Fibroblast of lung (primary cell): ENCODE measurements at regions not wholly inside any gene's neighbourhood (a gene's known extent, or its start where the extent isn't known, plus 50 kb on each side); places are given as distances from the start of the nearest gene placed in this dataset.
A peak's percentile ranks its signal among the peaks of the same experiment; 100 is the strongest.

Source experiments
- CTCF ChIP-seq, 2 donors: IDR thresholded peaks in 1 of 2; conservative IDR thresholded peaks in 1 of 2; 1 replicate in 1 of 2; 2 replicates in 1 of 2; pipeline ENCODE4 v1.5.1; 2011 to 2012; ENCODE audit warnings: low read length in 2 of 2, control low read depth in 1 of 2, inconsistent platforms in 1 of 2, low read depth in 1 of 2, mild to moderate bottlenecking in 1 of 2
- EZH2 ChIP-seq: IDR thresholded peaks from 2 replicates; pipeline ENCODE4 v1.5.1; 2012; ENCODE audit warnings: low read length, control low read depth, mild to moderate bottlenecking; ENCODE audit errors: missing control alignments

- TF ChIP-seq CTCF (conservative IDR thresholded peaks at IDR 0.05 in 1 of 2, IDR thresholded peaks at IDR 0.05 in 1 of 2; ENCODE audit: low read depth in 1 of 2, low read length in 2 of 2) = peak; percentile 81 to 89
- TF ChIP-seq EZH2 = no peak
Measured at GRCh38 chr4:77385124-77385969, 220.3 kb upstream of the CXCL13 start.
